ENCODE measurements at regions not wholly inside any gene's neighbourhood (a gene's known extent, or its start where the extent isn't known, plus 50 kb on each side); places are given as distances from the start of the nearest gene placed in this dataset.

DNA sequence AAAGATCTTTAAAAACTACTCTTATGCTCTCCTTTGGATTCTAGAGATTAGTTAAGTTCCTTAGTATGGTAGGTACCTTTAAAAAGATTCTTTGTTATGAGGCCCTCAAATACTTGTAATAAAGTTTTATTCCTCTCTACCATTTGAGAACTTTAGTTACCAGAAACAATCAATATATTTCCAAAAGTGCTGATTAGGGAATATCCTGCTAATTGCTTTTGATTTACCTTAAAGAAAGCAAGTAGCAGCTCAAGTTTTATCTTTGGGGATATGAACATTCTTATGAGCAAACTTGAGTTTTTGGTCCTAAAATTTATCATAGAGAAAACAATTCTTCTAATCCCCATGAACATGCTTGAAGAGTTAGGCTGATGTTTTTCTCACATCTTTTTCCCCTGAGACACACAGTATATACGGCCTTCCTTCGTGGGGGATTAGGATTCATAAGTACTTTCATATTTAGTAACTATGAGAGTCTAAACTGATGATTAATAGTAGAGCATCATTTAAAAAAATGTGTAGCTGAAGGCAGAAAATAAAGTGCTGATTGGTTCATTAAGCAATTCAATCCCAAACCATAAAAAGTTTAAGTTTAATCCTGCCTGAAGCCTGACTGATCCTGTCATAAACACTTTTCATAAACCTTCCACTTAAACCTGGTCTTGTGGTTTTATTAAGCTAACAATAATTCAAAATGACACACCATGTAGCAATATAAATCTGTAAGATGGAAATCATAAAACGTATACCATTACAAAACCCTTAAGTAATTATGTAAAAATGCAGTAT lies 380.5 kb upstream of the FBXO33 start:
- Histone ChIP-seq H3K9ac (ENCODE audit: insufficient read depth, low read depth, low read length) (no peak overlapping the region), H3K4me3 (replicated peaks in 1 of 3; ENCODE audit: insufficient read depth in 1 of 3, low read depth in 2 of 3, low read length in 3 of 3) (no peak overlapping the region), H3K9me3 (ENCODE audit: low read length) (no peaks in the 10 kb centered on the region), H3K27ac (ENCODE audit: extremely low read length, insufficient read depth, low read length) (no peak overlapping the region), H2AFZ (ENCODE audit: low read length) (no peak overlapping the region), H3K4me1 (ENCODE audit: insufficient read depth, low read length) (no peaks in the 10 kb centered on the region), H4K20me1 (ENCODE audit: insufficient read depth, low read length) (no peaks in the 10 kb centered on the region), H3K36me3 (replicated peaks in 1 of 2; ENCODE audit: control insufficient read depth in 1 of 2, insufficient read depth in 2 of 2, low read length in 2 of 2) (no peaks in the 10 kb centered on the region), H3K27me3 (ENCODE audit: control insufficient read depth in 1 of 2, insufficient read depth in 2 of 2, low read length in 2 of 2) (no peaks in the 10 kb centered on the region), H3K4me2 (ENCODE audit: low read depth, low read length) (no peak overlapping the region), H3K79me2 (ENCODE audit: insufficient read depth, low read length) (no peaks in the 10 kb centered on the region)
- FAIRE-seq (no peak), DNase-seq (ENCODE audit: low spot score) (no peak), ATAC-seq (no peak)
- 17% methylated on average over 3 of the region's 3 CpGs for WGBS (ENCODE audit: low lambda C conversion rate)
- in situ Hi-C loops (cut with HindIII; ENCODE audit: extremely low pct_ligation_motif_present, low pct_unique_long_range_greater_than_20kb): no loop called here
- intact Hi-C loops (cut with micrococcal nuclease; ENCODE audit: unreplicated experiment): no loop called here
- POLR2A ChIA-PET: no interaction called here
- TF ChIP-seq DDIT3 (CRISPR knock-in tag; IDR thresholded peaks at IDR 0.05) (no peak), MAFK (conservative IDR thresholded peaks at IDR 0.05 in 1 of 2, IDR thresholded peaks at IDR 0.05 in 1 of 2; ENCODE audit: low read length in 2 of 2) (peak; percentile 82 to 87), MAFF (IDR thresholded peaks at IDR 0.05; ENCODE audit: low read depth, low read length) (peak; percentile 75)
- no TSS peak for BruUV-seq (replicated peaks)
- CTCF ChIA-PET (ENCODE audit: low intra/inter-chr PET ratio, low total read pairs): no interaction called here

GRCh38 chr14:39807271-39807670 lies 375.0 kb upstream of the FBXO33 start:
- Histone ChIP-seq H3K79me2 (ENCODE audit: insufficient read depth, low read length) (no peaks in the 10 kb centered on the region), H3K36me3 (replicated peaks in 1 of 2; ENCODE audit: control insufficient read depth in 1 of 2, insufficient read depth in 2 of 2, low read length in 2 of 2) (no peaks in the 10 kb centered on the region), H3K9me3 (ENCODE audit: low read length) (no peaks in the 10 kb centered on the region), H3K4me3 (replicated peaks in 1 of 3; ENCODE audit: insufficient read depth in 1 of 3, low read depth in 2 of 3, low read length in 3 of 3) (no peak overlapping the region), H3K9ac (ENCODE audit: insufficient read depth, low read depth, low read length) (no peak overlapping the region), H3K27me3 (ENCODE audit: control insufficient read depth in 1 of 2, insufficient read depth in 2 of 2, low read length in 2 of 2) (no peaks in the 10 kb centered on the region), H4K20me1 (ENCODE audit: insufficient read depth, low read length) (no peaks in the 10 kb centered on the region), H2AFZ (ENCODE audit: low read length) (no peak overlapping the region), H3K27ac (ENCODE audit: extremely low read length, insufficient read depth, low read length) (no peak overlapping the region), H3K4me1 (ENCODE audit: insufficient read depth, low read length) (no peaks in the 10 kb centered on the region), H3K4me2 (ENCODE audit: low read depth, low read length) (no peak overlapping the region)
- POLR2A ChIA-PET: no interaction called here
- 23% methylated on average over 3 of the region's 3 CpGs for WGBS (ENCODE audit: low lambda C conversion rate)
- TF ChIP-seq, protein P1, sequence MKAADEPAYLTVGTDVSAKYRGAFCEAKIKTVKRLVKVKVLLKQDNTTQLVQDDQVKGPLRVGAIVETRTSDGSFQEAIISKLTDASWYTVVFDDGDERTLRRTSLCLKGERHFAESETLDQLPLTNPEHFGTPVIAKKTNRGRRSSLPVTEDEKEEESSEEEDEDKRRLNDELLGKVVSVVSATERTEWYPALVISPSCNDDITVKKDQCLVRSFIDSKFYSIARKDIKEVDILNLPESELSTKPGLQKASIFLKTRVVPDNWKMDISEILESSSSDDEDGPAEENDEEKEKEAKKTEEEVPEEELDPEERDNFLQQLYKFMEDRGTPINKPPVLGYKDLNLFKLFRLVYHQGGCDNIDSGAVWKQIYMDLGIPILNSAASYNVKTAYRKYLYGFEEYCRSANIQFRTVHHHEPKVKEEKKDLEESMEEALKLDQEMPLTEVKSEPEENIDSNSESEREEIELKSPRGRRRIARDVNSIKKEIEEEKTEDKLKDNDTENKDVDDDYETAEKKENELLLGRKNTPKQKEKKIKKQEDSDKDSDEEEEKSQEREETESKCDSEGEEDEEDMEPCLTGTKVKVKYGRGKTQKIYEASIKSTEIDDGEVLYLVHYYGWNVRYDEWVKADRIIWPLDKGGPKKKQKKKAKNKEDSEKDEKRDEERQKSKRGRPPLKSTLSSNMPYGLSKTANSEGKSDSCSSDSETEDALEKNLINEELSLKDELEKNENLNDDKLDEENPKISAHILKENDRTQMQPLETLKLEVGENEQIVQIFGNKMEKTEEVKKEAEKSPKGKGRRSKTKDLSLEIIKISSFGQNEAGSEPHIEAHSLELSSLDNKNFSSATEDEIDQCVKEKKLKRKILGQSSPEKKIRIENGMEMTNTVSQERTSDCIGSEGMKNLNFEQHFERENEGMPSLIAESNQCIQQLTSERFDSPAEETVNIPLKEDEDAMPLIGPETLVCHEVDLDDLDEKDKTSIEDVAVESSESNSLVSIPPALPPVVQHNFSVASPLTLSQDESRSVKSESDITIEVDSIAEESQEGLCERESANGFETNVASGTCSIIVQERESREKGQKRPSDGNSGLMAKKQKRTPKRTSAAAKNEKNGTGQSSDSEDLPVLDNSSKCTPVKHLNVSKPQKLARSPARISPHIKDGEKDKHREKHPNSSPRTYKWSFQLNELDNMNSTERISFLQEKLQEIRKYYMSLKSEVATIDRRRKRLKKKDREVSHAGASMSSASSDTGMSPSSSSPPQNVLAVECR (CRISPR knock-in tag; IDR thresholded peaks at IDR 0.05; ENCODE audit: borderline replicate concordance): no peak
- no peak for TF ChIP-seq ZNF367 (CRISPR knock-in tag; IDR thresholded peaks at IDR 0.05; ENCODE audit: borderline replicate concordance)
- TF ChIP-seq MAFK (conservative IDR thresholded peaks at IDR 0.05 in 1 of 2, IDR thresholded peaks at IDR 0.05 in 1 of 2; ENCODE audit: low read length in 2 of 2): peak; percentile 76 to 83
- peak; percentile 70 for TF ChIP-seq MAFF (IDR thresholded peaks at IDR 0.05; ENCODE audit: low read depth, low read length)
- in situ Hi-C loops (cut with HindIII; ENCODE audit: extremely low pct_ligation_motif_present, low pct_unique_long_range_greater_than_20kb): no loop called here
- ATAC-seq (no peak), DNase-seq (ENCODE audit: low spot score) (no peak), FAIRE-seq (no peak)
- intact Hi-C loops (cut with micrococcal nuclease; ENCODE audit: unreplicated experiment): no loop called here
- BruUV-seq (replicated peaks): no TSS peak
- CTCF ChIA-PET (ENCODE audit: low intra/inter-chr PET ratio, low total read pairs): no interaction called here

All from HepG2 (cell line).